GM21423 (cell line): ENCODE measurements at regions not wholly inside any gene's neighbourhood (a gene's known extent, or its start where the extent isn't known, plus 50 kb on each side); places are given as distances from the start of the nearest gene placed in this dataset.
"Not testable (repeated sequence)": the region's sequence is repeated elsewhere in the genome, so short reads cannot be mapped to it uniquely, and the experiment has no call there.

Experiments
- ATAC-seq: cut with Tn5 transposase; IDR thresholded peaks from one replicate; pipeline ENCODE4 v1.9.1; 2021; ENCODE audit warnings: mild to moderate bottlenecking, moderate library complexity; ENCODE audit not compliant: unreplicated experiment

- not testable (repeated sequence) for ATAC-seq
Observed at GRCh38 chr16:88227026-88227721, 155.6 kb upstream of the ZNF469 start.

- ATAC-seq, result not testable (repeated sequence)
Observed at GRCh38 chr16:88227722-88228482, 154.9 kb upstream of the ZNF469 start.

- not testable (repeated sequence) for ATAC-seq
Observed at GRCh38 chr16:88228751-88229150, 154.0 kb upstream of the ZNF469 start.

GRCh38 chr16:88229710-88230109 lies 153.0 kb upstream of the ZNF469 start:
- ATAC-seq, result not testable (repeated sequence)

- not testable (repeated sequence) for ATAC-seq
Observed at GRCh38 chr16:88230276-88230966, 152.3 kb upstream of the ZNF469 start.

- not testable (repeated sequence) for ATAC-seq
Observed at GRCh38 chr16:88230967-88231615, 151.7 kb upstream of the ZNF469 start.

- not testable (repeated sequence) for ATAC-seq
Observed at GRCh38 chr16:88231839-88232238, 150.9 kb upstream of the ZNF469 start.

GRCh38 chr16:88232401-88233258 lies 150.1 kb upstream of the ZNF469 start:
- not testable (repeated sequence) for ATAC-seq

- not testable (repeated sequence) for ATAC-seq
Observed at GRCh38 chr16:88233621-88234420, 148.9 kb upstream of the ZNF469 start.

GRCh38 chr16:88234421-88235271 lies 148.1 kb upstream of the ZNF469 start:
- not testable (repeated sequence) for ATAC-seq

GRCh38 chr16:88235691-88236090 lies 147.1 kb upstream of the ZNF469 start:
- ATAC-seq, result not testable (repeated sequence)

GRCh38 chr16:88236229-88236628 lies 146.5 kb upstream of the ZNF469 start:
- ATAC-seq, result not testable (repeated sequence)

GRCh38 chr16:88237314-88237713 lies 145.4 kb upstream of the ZNF469 start:
- not testable (repeated sequence) for ATAC-seq

- not testable (repeated sequence) for ATAC-seq
Observed at GRCh38 chr16:88237761-88238415, 144.9 kb upstream of the ZNF469 start.

- not testable (repeated sequence) for ATAC-seq
Observed at GRCh38 chr16:88238732-88239274, 144.0 kb upstream of the ZNF469 start.

- not testable (repeated sequence) for ATAC-seq
Observed at GRCh38 chr16:88240118-88240517, 142.6 kb upstream of the ZNF469 start.

- not testable (repeated sequence) for ATAC-seq
Observed at GRCh38 chr16:88240776-88241175, 142.0 kb upstream of the ZNF469 start.
